ENCODE measurements at regions not wholly inside any gene's neighbourhood (a gene's known extent, or its start where the extent isn't known, plus 50 kb on each side); places are given as distances from the start of the nearest gene placed in this dataset.

- Histone ChIP-seq H3K4me1 (ENCODE audit: control insufficient read depth in 2 of 2, insufficient read depth in 2 of 2, low read length in 2 of 2) (no peaks in the 10 kb centered on the region), H3K4me3 (ENCODE audit: low read length in 2 of 2) (no peak overlapping the region), H3K27me3 (ENCODE audit: control insufficient read depth in 2 of 2, insufficient read depth in 1 of 2, low read length in 1 of 2) (no peaks in the 10 kb centered on the region), H3K36me3 (ENCODE audit: control insufficient read depth in 2 of 2, insufficient read depth in 2 of 2, low read length in 1 of 2) (no peaks in the 10 kb centered on the region), H3K27ac (ENCODE audit: low read depth in 1 of 2, low read length in 1 of 2) (no peak overlapping the region), H3K9me3 (ENCODE audit: control insufficient read depth in 2 of 2, insufficient read depth in 1 of 2, low read length in 1 of 2) (no peaks in the 10 kb centered on the region)
- no peak for DNase-seq (ENCODE audit: low read depth in 6 of 9, low spot score in 9 of 9)
- WGBS, result 95% methylated on average over 4 of the region's 4 CpGs
Observed at GRCh38 chr12:4223273-4223845, 50.2 kb upstream of the CCND2 start.

GRCh38 chr12:4221258-4221620, 52.3 kb upstream of the CCND2 start:
- H3K4me3 ChIP-seq (ENCODE audit: low read length in 2 of 2), result no peak overlapping the region
- no peak for DNase-seq (ENCODE audit: low read depth in 6 of 9, low spot score in 9 of 9)
- no peaks in the 10 kb centered on the region for H3K9me3 ChIP-seq (ENCODE audit: control insufficient read depth in 2 of 2, insufficient read depth in 1 of 2, low read length in 1 of 2)
- no peak overlapping the region for H3K27ac ChIP-seq (ENCODE audit: low read depth in 1 of 2, low read length in 1 of 2)
- no peaks in the 10 kb centered on the region for H3K36me3 ChIP-seq (ENCODE audit: control insufficient read depth in 2 of 2, insufficient read depth in 2 of 2, low read length in 1 of 2)
- no peaks in the 10 kb centered on the region for H3K4me1 ChIP-seq (ENCODE audit: control insufficient read depth in 2 of 2, insufficient read depth in 2 of 2, low read length in 2 of 2)
- H3K27me3 ChIP-seq (ENCODE audit: control insufficient read depth in 2 of 2, insufficient read depth in 1 of 2, low read length in 1 of 2), result no peaks in the 10 kb centered on the region

GRCh38 chr12:4220536-4221257, 52.9 kb upstream of the CCND2 start:
- peaks cover 0 to 3% of the 10 kb centered on the region in 2 donors for H3K4me1 ChIP-seq (ENCODE audit: control insufficient read depth in 2 of 2, insufficient read depth in 2 of 2, low read length in 2 of 2)
- H3K9me3 ChIP-seq (ENCODE audit: control insufficient read depth in 2 of 2, insufficient read depth in 1 of 2, low read length in 1 of 2), result no peaks in the 10 kb centered on the region
- H3K27me3 ChIP-seq (ENCODE audit: control insufficient read depth in 2 of 2, insufficient read depth in 1 of 2, low read length in 1 of 2), result no peaks in the 10 kb centered on the region
- no peak overlapping the region for H3K27ac ChIP-seq (ENCODE audit: low read depth in 1 of 2, low read length in 1 of 2)
- H3K36me3 ChIP-seq (ENCODE audit: control insufficient read depth in 2 of 2, insufficient read depth in 2 of 2, low read length in 1 of 2), result no peaks in the 10 kb centered on the region
- no peak for DNase-seq (ENCODE audit: low read depth in 6 of 9, low spot score in 9 of 9)
- no peak overlapping the region for H3K4me3 ChIP-seq (ENCODE audit: low read length in 2 of 2)
- WGBS, result 96% methylated on average over 7 of the region's 7 CpGs

GRCh38 chr12:4217091-4217490, 56.5 kb upstream of the CCND2 start:
- no peaks in the 10 kb centered on the region for H3K27me3 ChIP-seq (ENCODE audit: control insufficient read depth in 2 of 2, insufficient read depth in 1 of 2, low read length in 1 of 2)
- DNase-seq (ENCODE audit: low read depth in 6 of 9, low spot score in 9 of 9), result peak in 1 of 9 donors; percentile 19
- 84% methylated on average over 6 of the region's 6 CpGs for WGBS
- peaks cover 0 to 13% of the 10 kb centered on the region in 2 donors for H3K4me1 ChIP-seq (ENCODE audit: control insufficient read depth in 2 of 2, insufficient read depth in 2 of 2, low read length in 2 of 2)
- H3K4me3 ChIP-seq (ENCODE audit: low read length in 2 of 2), result no peak overlapping the region
- no peak overlapping the region for H3K27ac ChIP-seq (ENCODE audit: low read depth in 1 of 2, low read length in 1 of 2)
- no peaks in the 10 kb centered on the region for H3K36me3 ChIP-seq (ENCODE audit: control insufficient read depth in 2 of 2, insufficient read depth in 2 of 2, low read length in 1 of 2)
- H3K9me3 ChIP-seq (ENCODE audit: control insufficient read depth in 2 of 2, insufficient read depth in 1 of 2, low read length in 1 of 2), result no peaks in the 10 kb centered on the region

- no peak overlapping the region for H3K27ac ChIP-seq (ENCODE audit: low read depth in 1 of 2, low read length in 1 of 2)
- H3K4me3 ChIP-seq (ENCODE audit: low read length in 2 of 2), result no peak overlapping the region
- WGBS, result 95% methylated on average over 5 of the region's 5 CpGs
- no peaks in the 10 kb centered on the region for H3K36me3 ChIP-seq (ENCODE audit: control insufficient read depth in 2 of 2, insufficient read depth in 2 of 2, low read length in 1 of 2)
- H3K27me3 ChIP-seq (ENCODE audit: control insufficient read depth in 2 of 2, insufficient read depth in 1 of 2, low read length in 1 of 2), result no peaks in the 10 kb centered on the region
- no peak for DNase-seq (ENCODE audit: low read depth in 6 of 9, low spot score in 9 of 9)
- peaks cover 0 to 13% of the 10 kb centered on the region in 2 donors for H3K4me1 ChIP-seq (ENCODE audit: control insufficient read depth in 2 of 2, insufficient read depth in 2 of 2, low read length in 2 of 2)
- no peaks in the 10 kb centered on the region for H3K9me3 ChIP-seq (ENCODE audit: control insufficient read depth in 2 of 2, insufficient read depth in 1 of 2, low read length in 1 of 2)
Observed at GRCh38 chr12:4216187-4216927, 57.2 kb upstream of the CCND2 start.

- peaks cover 0 to 13% of the 10 kb centered on the region in 2 donors for H3K4me1 ChIP-seq (ENCODE audit: control insufficient read depth in 2 of 2, insufficient read depth in 2 of 2, low read length in 2 of 2)
- H3K36me3 ChIP-seq (ENCODE audit: control insufficient read depth in 2 of 2, insufficient read depth in 2 of 2, low read length in 1 of 2), result no peaks in the 10 kb centered on the region
- H3K9me3 ChIP-seq (ENCODE audit: control insufficient read depth in 2 of 2, insufficient read depth in 1 of 2, low read length in 1 of 2), result no peaks in the 10 kb centered on the region
- no peak overlapping the region for H3K4me3 ChIP-seq (ENCODE audit: low read length in 2 of 2)
- DNase-seq (ENCODE audit: low read depth in 6 of 9, low spot score in 9 of 9), result peak in 3 of 9 donors; percentile 3 to 44 (median 12)
- no peaks in the 10 kb centered on the region for H3K27me3 ChIP-seq (ENCODE audit: control insufficient read depth in 2 of 2, insufficient read depth in 1 of 2, low read length in 1 of 2)
- H3K27ac ChIP-seq (ENCODE audit: low read depth in 1 of 2, low read length in 1 of 2), result no peak overlapping the region
- WGBS, result 31% methylated on average over 18 of the region's 18 CpGs
Observed at GRCh38 chr12:4215229-4216186, 58.1 kb upstream of the CCND2 start.

- Histone ChIP-seq H3K4me1 (ENCODE audit: control insufficient read depth in 2 of 2, insufficient read depth in 2 of 2, low read length in 2 of 2) (peaks cover 0 to 13% of the 10 kb centered on the region in 2 donors), H3K4me3 (ENCODE audit: low read length in 2 of 2) (no peak overlapping the region), H3K9me3 (ENCODE audit: control insufficient read depth in 2 of 2, insufficient read depth in 1 of 2, low read length in 1 of 2) (no peaks in the 10 kb centered on the region), H3K27me3 (ENCODE audit: control insufficient read depth in 2 of 2, insufficient read depth in 1 of 2, low read length in 1 of 2) (no peaks in the 10 kb centered on the region), H3K27ac (ENCODE audit: low read depth in 1 of 2, low read length in 1 of 2) (no peak overlapping the region), H3K36me3 (ENCODE audit: control insufficient read depth in 2 of 2, insufficient read depth in 2 of 2, low read length in 1 of 2) (no peaks in the 10 kb centered on the region)
- no peak for DNase-seq (ENCODE audit: low read depth in 6 of 9, low spot score in 9 of 9)
- WGBS, result 81% methylated on average over 8 of the region's 8 CpGs
Observed at GRCh38 chr12:4214877-4215228, 58.7 kb upstream of the CCND2 start.

GRCh38 chr12:4213471-4213870, 60.1 kb upstream of the CCND2 start:
- 97% methylated on average over 6 of the region's 6 CpGs for WGBS
- Histone ChIP-seq H3K4me3 (ENCODE audit: low read length in 2 of 2) (no peak overlapping the region), H3K27ac (ENCODE audit: low read depth in 1 of 2, low read length in 1 of 2) (no peak overlapping the region), H3K36me3 (ENCODE audit: control insufficient read depth in 2 of 2, insufficient read depth in 2 of 2, low read length in 1 of 2) (no peaks in the 10 kb centered on the region), H3K4me1 (ENCODE audit: control insufficient read depth in 2 of 2, insufficient read depth in 2 of 2, low read length in 2 of 2) (peaks cover 0 to 13% of the 10 kb centered on the region in 2 donors), H3K27me3 (ENCODE audit: control insufficient read depth in 2 of 2, insufficient read depth in 1 of 2, low read length in 1 of 2) (no peaks in the 10 kb centered on the region), H3K9me3 (ENCODE audit: control insufficient read depth in 2 of 2, insufficient read depth in 1 of 2, low read length in 1 of 2) (no peaks in the 10 kb centered on the region)
- no peak for DNase-seq (ENCODE audit: low read depth in 6 of 9, low spot score in 9 of 9)
